ENCODE measurements at regions not wholly inside any gene's neighbourhood (a gene's known extent, or its start where the extent isn't known, plus 50 kb on each side); places are given as distances from the start of the nearest gene placed in this dataset.

GRCh38 chr2:81002906-81003305 is 698.4 kb upstream of the LRRTM1 start:
- TF ChIP-seq POLR2A (IDR thresholded peaks at IDR 0.05; ENCODE audit: low read depth, low read length) = no peak
- no peak for TF ChIP-seq SP1 (IDR thresholded peaks at IDR 0.05; ENCODE audit: low read depth, low read length)
- no peak for TF ChIP-seq FOXK2 (IDR thresholded peaks at IDR 0.05)
- TF ChIP-seq PKNOX1 (IDR thresholded peaks at IDR 0.05) = no peak
- TF ChIP-seq CTCF (IDR thresholded peaks at IDR 0.05 in 2 of 3, conservative IDR thresholded peaks at IDR 0.05 in 1 of 3; ENCODE audit: control insufficient read depth in 2 of 3, extremely low read depth in 1 of 3, insufficient read depth in 1 of 3, low read depth in 3 of 3, low read length in 3 of 3) = no peak
- no peak for TF ChIP-seq CREB1 (IDR thresholded peaks at IDR 0.05; ENCODE audit: low read depth)
